Pancreas (tissue), 10 donors: ENCODE measurements at regions not wholly inside any gene's neighbourhood (a gene's known extent, or its start where the extent isn't known, plus 50 kb on each side); places are given as distances from the start of the nearest gene placed in this dataset.
"Not testable (repeated sequence)": the region's sequence is repeated elsewhere in the genome, so short reads cannot be mapped to it uniquely, and the experiment has no call there.

Experiments used
- ATAC-seq, 4 donors: fragments of 200-7000 bp; cut with Tn5 transposase; one replicate each; pipeline versions ENCODE4 v1.8.0 to v1.9.1; 2020; ENCODE audit warnings: mild to moderate bottlenecking in 4 of 4, moderate library complexity in 4 of 4
- DNase-seq, 6 donors: peaks; one replicate each; pipeline ENCODE4 v3.0.0-alpha.2; 2020
- FAIRE-seq: peaks from 2 replicates; lab custom pipeline; 2012; peaks lifted over from hg19 to GRCh38; lab: Jason Lieb, UNC
- H3K27ac ChIP-seq, 4 donors: fragments of 200-600 bp; sonication (generic); 1 replicate in 3 of 4; 2 replicates in 1 of 4; pipeline versions ENCODE4 v1.5.0 to v1.8.0; 2020
- H3K27me3 ChIP-seq, 4 donors: fragments of 200-600 bp; one replicate each; pipeline ENCODE4 v1.8.0; 2021
- H3K36me3 ChIP-seq, 3 donors: fragments of 200-600 bp; sonication (generic) in 1 of 3; one replicate each; pipeline versions ENCODE4 v1.5.0 to v1.8.0; 2020 to 2021
- H3K4me1 ChIP-seq, 3 donors: fragments of 200-600 bp; one replicate each; pipeline ENCODE4 v1.8.0; 2021
- H3K4me3 ChIP-seq, 4 donors: fragments of 200-600 bp; sonication (generic) in 2 of 4; one replicate each; pipeline versions ENCODE4 v1.5.0 to v1.8.0; 2020 to 2021
- H3K9me3 ChIP-seq, 4 donors: fragments of 200-600 bp; one replicate each; pipeline ENCODE4 v1.8.0; 2021
- CTCF ChIP-seq, 4 donors: fragments of 200-600 bp; sonication (generic) in 3 of 4; IDR thresholded peaks; one replicate each; pipeline versions ENCODE4 v1.5.0 to v1.8.0; 2021; ENCODE audit warnings: antibody characterized with exemption in 4 of 4
- WGBS, 2 donors: extraction: QIAGEN DNeasy Blood & Tissue Kit; methylation state at CpG; one replicate each; pipeline ENCODE4 v1.1.7; 2013; 5-methylcytosine and 5-hydroxymethylcytosine counted together
- intact Hi-C, 3 donors: fragments of 100-400 bp; cut with DNase I; formaldehyde crosslinking; loops; one replicate each; pipeline versions ENCODE4 v1.11.1 to v1.14.2; 2022
- donor health status: healthy with polysubstance abuse.
- donor health status: DM: no; HTN: no; CAD: no; lungs with moderate emphysema.
- donor health status: DM: no; HTN: no; CAD: no.
- donor health status: control.
- donor health status: control.
- donor health status: Bipolar disorder and iron deficiency.
- donor health status: DM: yes; HTN: yes; CAD: no.
- donor health status: DM: no; HTN: no; CAD: no.
- donor health status: DM: no; HTN: no; CAD: no.
- donor health status: DM: yes; HTN: yes; CAD: no.

GRCh38 chr16:72729552-72729951, 318.4 kb downstream of the ZFHX3 start:
- H3K4me3 ChIP-seq, H3K27me3 ChIP-seq, DNase-seq, H3K36me3 ChIP-seq, H3K27ac ChIP-seq, H3K4me1 ChIP-seq, ATAC-seq, intact Hi-C loops, FAIRE-seq, H3K9me3 ChIP-seq: not testable (repeated sequence)
- WGBS, 2 donors, result 92 to 93% methylated on average over 9 of the region's 9 CpGs

GRCh38 chr16:72728516-72728915, 319.4 kb downstream of the ZFHX3 start:
- TF ChIP-seq CTCF (IDR thresholded peaks at IDR 0.05), result no peak
- H3K4me1 ChIP-seq, result no peaks in the 10 kb centered on the region
- no peaks in the 10 kb centered on the region for H3K9me3 ChIP-seq
- H3K27ac ChIP-seq, result no peak overlapping the region
- H3K27me3 ChIP-seq, result no peaks in the 10 kb centered on the region
- no peaks in the 10 kb centered on the region for H3K36me3 ChIP-seq
- WGBS, 2 donors, result 97 to 98% methylated on average over 11 of the region's 11 CpGs
- no peak overlapping the region for H3K4me3 ChIP-seq
- peak in 2 of 6 donors; percentile 31 to 35 for DNase-seq
- FAIRE-seq, result no peak
- ATAC-seq, result no peak
- intact Hi-C loops, result no loop called here

GRCh38 chr16:72727565-72727964, 320.4 kb downstream of the ZFHX3 start:
- Histone ChIP-seq H3K27me3 (no peaks in the 10 kb centered on the region), H3K4me1 (no peaks in the 10 kb centered on the region), H3K9me3 (no peaks in the 10 kb centered on the region), H3K4me3 (no peak overlapping the region), H3K36me3 (no peaks in the 10 kb centered on the region), H3K27ac (no peak overlapping the region)
- TF ChIP-seq CTCF (IDR thresholded peaks at IDR 0.05), result no peak
- no peak for FAIRE-seq
- ATAC-seq, result no peak
- intact Hi-C loops, result no loop called here
- 95 to 100% methylated on average over 1 of the region's 1 CpG for WGBS, 2 donors
- DNase-seq, result no peak

- ATAC-seq, result no peak
- Histone ChIP-seq H3K4me3 (no peak overlapping the region), H3K36me3 (no peaks in the 10 kb centered on the region), H3K9me3 (no peaks in the 10 kb centered on the region), H3K4me1 (no peaks in the 10 kb centered on the region), H3K27ac (no peak overlapping the region), H3K27me3 (no peaks in the 10 kb centered on the region)
- WGBS, 2 donors, result 82 to 88% methylated on average over 2 of the region's 2 CpGs
- no peak for DNase-seq
- intact Hi-C loops, result no loop called here
- TF ChIP-seq CTCF (IDR thresholded peaks at IDR 0.05), result no peak
- no peak for FAIRE-seq
These were observed 322.3 kb downstream of the ZFHX3 start for GRCh38 chr16:72725643-72726042.

GRCh38 chr16:72723781-72724180, 324.1 kb downstream of the ZFHX3 start:
- FAIRE-seq, result no peak
- ATAC-seq, result no peak
- WGBS, 2 donors, result 71 to 72% methylated on average over 4 of the region's 4 CpGs
- H3K27ac ChIP-seq, result no peak overlapping the region
- TF ChIP-seq CTCF (IDR thresholded peaks at IDR 0.05), result no peak
- no peaks in the 10 kb centered on the region for H3K36me3 ChIP-seq
- no peaks in the 10 kb centered on the region for H3K4me1 ChIP-seq
- no peaks in the 10 kb centered on the region for H3K9me3 ChIP-seq
- intact Hi-C loops, result no loop called here
- DNase-seq, result no peak
- no peaks in the 10 kb centered on the region for H3K27me3 ChIP-seq
- H3K4me3 ChIP-seq, result no peak overlapping the region

GRCh38 chr16:72722552-72722951, 325.4 kb downstream of the ZFHX3 start:
- intact Hi-C loops, result no loop called here
- Histone ChIP-seq H3K4me3 (no peak overlapping the region), H3K27me3 (no peaks in the 10 kb centered on the region), H3K4me1 (no peaks in the 10 kb centered on the region), H3K27ac (no peak overlapping the region), H3K36me3 (no peaks in the 10 kb centered on the region), H3K9me3 (no peaks in the 10 kb centered on the region)
- ATAC-seq (no peak), FAIRE-seq (no peak), DNase-seq (no peak)
- TF ChIP-seq CTCF (IDR thresholded peaks at IDR 0.05), result no peak
- WGBS, 2 donors, result 90 to 92% methylated on average over 5 of the region's 5 CpGs
